K562 (cell line): ENCODE measurements at regions not wholly inside any gene's neighbourhood (a gene's known extent, or its start where the extent isn't known, plus 50 kb on each side); places are given as distances from the start of the nearest gene placed in this dataset.

Source experiments
- ATAC-seq: fragments of 200-7000 bp; cut with Tn5 transposase; 3 replicates; pipeline ENCODE4 v1.9.1; 2020; ENCODE audit warnings: moderate library complexity
- BruUV-seq: library from RNA; stranded (reverse); fragments of 400-500 nt; replicated peaks from 2 replicates; lab custom pipeline; 2021; lab: Mats Ljungman, UMichigan
- CTCF ChIA-PET: fragments of 300-600 bp; formaldehyde crosslinking; extraction: SDS; loops from one replicate; lab custom pipeline; 2021; ENCODE audit warnings: low intra/inter-chr PET ratio; lab: Yijun Ruan, JAX
- POLR2A ChIA-PET: fragments of 300-600, 350-650 bp; sonication (Branson Sonifier 250); formaldehyde crosslinking; extraction: SDS; loops from one replicate; lab custom pipeline; 2021; ENCODE audit warnings: antibody characterized with exemption, inconsistent platforms; lab: Yijun Ruan, JAX
- DNase-seq, 4 experiments: peaks; one replicate each; pipeline versions ENCODE4 v3.0.0 to v3.0.0-alpha.2; 2011 to 2018; ENCODE audit warnings: low spot score in 3 of 4, mixed read lengths in 3 of 4; ENCODE audit errors: extremely low read depth in 1 of 4
- FAIRE-seq: peaks from 2 replicates; lab custom pipeline; 2011; peaks lifted over from hg19 to GRCh38; lab: Jason Lieb, UNC
- H2AFZ ChIP-seq: 2 replicates; pipeline ENCODE4 v1.6.0; 2011; ENCODE audit warnings: low read depth, low read length, control low read depth, inconsistent platforms
- H3K27ac ChIP-seq: fragments of 200-600 bp; 3 replicates; pipeline ENCODE4 v1.8.0; 2011; ENCODE audit warnings: low read depth, mild to moderate bottlenecking, control low read depth, inconsistent platforms, low read length, moderate library complexity, mixed read lengths; ENCODE audit errors: extremely low read depth
- H3K27me3 ChIP-seq, 2 experiments: fragments of 300-600 bp in 1 of 2; 2 replicates in 1 of 2; 3 replicates in 1 of 2; pipeline versions ENCODE4 v1.6.0 to v1.8.0; 2011; ENCODE audit warnings: inconsistent platforms in 2 of 2, low read length in 2 of 2, mild to moderate bottlenecking in 1 of 2, mixed read lengths in 1 of 2, moderate library complexity in 1 of 2; ENCODE audit not compliant: control insufficient read depth in 2 of 2, insufficient read depth in 2 of 2
- H3K36me3 ChIP-seq: fragments of 300-600 bp; 3 replicates; pipeline ENCODE4 v1.8.0; 2011; ENCODE audit warnings: mild to moderate bottlenecking, low read length, inconsistent platforms; ENCODE audit not compliant: control insufficient read depth, insufficient read depth
- H3K4me1 ChIP-seq, 2 experiments: fragments of 200-600 bp in 1 of 2; replicated peaks in 1 of 2; 2 replicates in 1 of 2; 3 replicates in 1 of 2; pipeline versions ENCODE4 v1.5.1 to v1.8.0; 2011; ENCODE audit warnings: inconsistent platforms in 2 of 2, low read length in 2 of 2, mild to moderate bottlenecking in 1 of 2, mixed read lengths in 1 of 2, moderate library complexity in 1 of 2; ENCODE audit not compliant: control insufficient read depth in 2 of 2, insufficient read depth in 2 of 2
- H3K4me2 ChIP-seq: 2 replicates; pipeline ENCODE4 v1.6.1; 2011; ENCODE audit warnings: low read length, control low read depth, inconsistent platforms, mixed read lengths; ENCODE audit not compliant: insufficient read depth
- H3K4me3 ChIP-seq: fragments of 200-600 bp; sonication (generic), shearing (Covaris generic); 2 replicates; pipeline ENCODE4 v1.5.1; 2016; ENCODE audit warnings: control low read depth, inconsistent platforms
- H3K79me2 ChIP-seq: fragments of 200-600 bp; 3 replicates; pipeline ENCODE4 v1.8.0; 2011; ENCODE audit warnings: low read length, inconsistent platforms; ENCODE audit not compliant: control insufficient read depth, insufficient read depth
- H3K9ac ChIP-seq, 2 experiments: 2 replicates each; pipeline versions ENCODE4 v1.6.0 to v1.6.1; 2011; ENCODE audit warnings: low read depth in 2 of 2, low read length in 2 of 2, control low read depth in 1 of 2, inconsistent platforms in 1 of 2, mild to moderate bottlenecking in 1 of 2, mixed read lengths in 1 of 2; ENCODE audit not compliant: insufficient read depth in 1 of 2
- H3K9me1 ChIP-seq: one replicate; pipeline ENCODE4 v1.6.0; 2011; ENCODE audit warnings: inconsistent platforms, mild to moderate bottlenecking, low read length, moderate library complexity; ENCODE audit not compliant: control insufficient read depth, insufficient read depth
- H3K9me3 ChIP-seq: replicated peaks from 2 replicates; pipeline ENCODE4 v1.5.1; 2011; ENCODE audit warnings: low read depth, low read length, inconsistent platforms; ENCODE audit not compliant: control insufficient read depth, insufficient read depth
- H4K20me1 ChIP-seq: replicated peaks from 2 replicates; pipeline ENCODE4 v1.6.1; 2011; ENCODE audit warnings: low read length, inconsistent platforms, mixed read lengths; ENCODE audit not compliant: control insufficient read depth, insufficient read depth
- BCL6 ChIP-seq: fragments of 250-450 bp; sonication (Bioruptor Pico); IDR thresholded peaks from 2 replicates; pipeline ENCODE4 v1.4.0; 2020
- CBX8 ChIP-seq: fragments of 200-600 bp; sonication (generic); IDR thresholded peaks from 2 replicates; pipeline ENCODE4 v1.6.1; 2012; ENCODE audit warnings: borderline replicate concordance, mixed run types, low read depth, mild to moderate bottlenecking, moderate library complexity, mixed read lengths, low read length, control low read depth, inconsistent platforms; ENCODE audit not compliant: poor library complexity, severe bottlenecking; ENCODE audit errors: extremely low read depth
- HMG20B ChIP-seq: fragments of 250-450 bp; sonication (Bioruptor Pico); IDR thresholded peaks from 2 replicates; pipeline ENCODE4 v1.5.0; 2021; ENCODE audit warnings: mild to moderate bottlenecking
- KLF13 ChIP-seq: fragments of 450-650 bp; IDR thresholded peaks from 2 replicates; pipeline ENCODE4 v1.6.1; 2016; ENCODE audit warnings: missing genetic modification characterization, low read depth, mild to moderate bottlenecking, missing compliant biosample characterization, moderate library complexity, borderline replicate concordance
- NCOA4 ChIP-seq: fragments of 450-650 bp; IDR thresholded peaks from 2 replicates; pipeline ENCODE4 v1.6.1; 2018; ENCODE audit warnings: mild to moderate bottlenecking; ENCODE audit not compliant: partially characterized antibody
- NR2C1 ChIP-seq, 2 experiments: fragments of 450-650 bp; IDR thresholded peaks; 2 replicates each; pipeline ENCODE4 v1.6.1; 2017; ENCODE audit warnings: mild to moderate bottlenecking in 2 of 2, antibody characterized with exemption in 1 of 2, inconsistent platforms in 1 of 2, missing compliant biosample characterization in 1 of 2, missing genetic modification characterization in 1 of 2
- PPARD ChIP-seq: fragments of 250-450 bp; sonication (Bioruptor Pico); IDR thresholded peaks from 2 replicates; pipeline ENCODE4 v1.8.0; 2022; ENCODE audit warnings: inconsistent platforms, mild to moderate bottlenecking, moderate library complexity
- WHSC1 ChIP-seq: IDR thresholded peaks from one replicate; pipeline ENCODE4 v1.6.1; 2012; ENCODE audit warnings: low read length, control low read depth, inconsistent platforms
- ZKSCAN3 ChIP-seq: fragments of 250-450 bp; sonication (Bioruptor Pico); IDR thresholded peaks from 2 replicates; pipeline ENCODE4 v1.4.0; 2020
- ZNF146 ChIP-seq: IDR thresholded peaks from one replicate; pipeline ENCODE4 v1.6.1; 2018; ENCODE audit warnings: missing compliant biosample characterization; ENCODE audit not compliant: unreplicated experiment
- ZNF699 ChIP-seq: fragments of 250-450 bp; sonication (Bioruptor Pico); IDR thresholded peaks from 2 replicates; pipeline ENCODE4 v1.8.0; 2021; ENCODE audit warnings: mild to moderate bottlenecking, moderate library complexity; ENCODE audit not compliant: insufficient replicate concordance
- ZZZ3 ChIP-seq: fragments of 450-650 bp; IDR thresholded peaks from 2 replicates; pipeline ENCODE4 v1.6.1; 2016; ENCODE audit warnings: antibody characterized with exemption, mild to moderate bottlenecking, moderate library complexity
- WGBS: fragments of 100-300 bp; shearing (Covaris generic); methylation state at CpG from one replicate; pipeline ENCODE4 v1.1.6; 2016; ENCODE audit warnings: low coverage, mixed read lengths; ENCODE audit not compliant: insufficient coverage; ENCODE audit errors: missing lambda C conversion rate; 5-methylcytosine and 5-hydroxymethylcytosine counted together
- in situ Hi-C: fragments of 300-500 bp; cut with MboI; formaldehyde crosslinking; loops from 4 replicates; pipeline ENCODE4 v1.15.0; 2018; ENCODE audit warnings: inconsistent platforms, mixed read lengths
- intact Hi-C: fragments of 100-400 bp; cut with micrococcal nuclease; formaldehyde crosslinking; loops from 2 replicates; pipeline ENCODE4 v1.14.2; 2022
- TF ChIP-seq, protein P1 (sequence below): sonication (generic); formaldehyde crosslinking; IDR thresholded peaks from 2 replicates; pipeline ENCODE4 v1.8.0; 2022; ENCODE audit warnings: mild to moderate bottlenecking, missing genetic modification reagents
- TF ChIP-seq, protein P2 (sequence below): sonication (generic); formaldehyde crosslinking; IDR thresholded peaks from 2 replicates; pipeline ENCODE4 v1.9.0; 2022; ENCODE audit warnings: mild to moderate bottlenecking, missing genetic modification reagents
- TF ChIP-seq, protein P3 (sequence below): sonication (generic); formaldehyde crosslinking; IDR thresholded peaks from 2 replicates; pipeline ENCODE4 v1.8.0; 2022; ENCODE audit warnings: missing genetic modification reagents, mild to moderate bottlenecking, moderate library complexity, borderline replicate concordance

DNA sequence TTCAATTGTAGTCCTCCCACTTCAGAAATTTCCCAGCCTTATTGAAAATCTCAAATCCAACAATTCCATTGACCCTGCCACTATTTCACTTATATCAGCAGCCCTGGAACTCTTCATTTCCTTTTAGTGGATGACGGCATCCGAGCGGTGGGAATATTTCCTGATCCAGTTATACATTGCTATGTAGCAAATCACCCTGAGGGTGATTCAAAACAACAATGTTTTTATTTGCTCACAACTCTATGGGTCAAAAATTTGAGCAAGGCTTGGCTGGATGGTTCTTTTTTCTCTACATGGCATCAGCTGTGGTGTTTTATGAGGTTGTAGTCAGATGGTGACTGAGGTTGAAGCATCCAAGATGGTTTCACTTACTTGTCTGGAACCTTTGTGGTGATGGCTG is 70.5 kb downstream of the CHST2 start:
- Histone ChIP-seq H3K27ac (no peak overlapping the region), H3K36me3 (no peaks in the 10 kb centered on the region), H3K9me1 (no peaks in the 10 kb centered on the region), H3K4me3 (no peak overlapping the region), H3K9ac (no peak overlapping the region), H3K79me2 (no peaks in the 10 kb centered on the region), H4K20me1 (no peaks in the 10 kb centered on the region), H3K4me1 (peaks cover 0 to 22% of the 10 kb centered on the region in 2 experiments; a peak in 2 of 5 replicates), H2AFZ (no peak overlapping the region), H3K27me3 (no peaks in the 10 kb centered on the region), H3K4me2 (no peak overlapping the region), H3K9me3 (no peaks in the 10 kb centered on the region)
- BruUV-seq, result no TSS peak
- no peak for TF ChIP-seq BCL6
- ChIA-PET POLR2A (no interaction called here), CTCF (no interaction called here)
- intact Hi-C loops (no loop called here), in situ Hi-C loops (no loop called here)
- FAIRE-seq (no peak), ATAC-seq (no peak), DNase-seq (no peak)
- 83% methylated on average over 3 of the region's 3 CpGs for WGBS

DNA sequence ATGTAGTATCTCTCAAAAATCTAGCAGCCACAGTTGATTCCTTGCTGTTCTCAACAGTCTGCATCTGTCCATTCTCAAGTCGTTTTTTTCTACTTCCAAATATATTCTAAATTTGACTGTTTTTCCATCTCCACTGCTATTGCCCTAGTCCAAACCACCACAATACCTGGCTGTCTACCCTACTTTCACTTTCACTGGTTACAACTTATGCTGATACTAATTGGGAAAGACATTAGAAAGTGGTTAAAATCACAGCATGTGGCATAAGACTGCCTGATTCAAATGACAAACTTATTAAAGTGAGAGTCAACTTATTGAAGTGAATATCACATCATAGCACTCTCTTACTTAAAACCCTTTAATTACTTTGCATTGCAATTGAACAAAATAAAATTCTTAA is 72.6 kb downstream of the CHST2 start:
- CTCF ChIA-PET, result no interaction called here
- FAIRE-seq (no peak), DNase-seq (no peak), ATAC-seq (no peak)
- Histone ChIP-seq H3K27me3 (no peaks in the 10 kb centered on the region), H3K4me2 (no peak overlapping the region), H3K79me2 (no peaks in the 10 kb centered on the region), H3K9me3 (no peaks in the 10 kb centered on the region), H4K20me1 (no peaks in the 10 kb centered on the region), H3K36me3 (no peaks in the 10 kb centered on the region), H3K4me3 (no peak overlapping the region), H3K4me1 (peaks cover 0 to 2% of the 10 kb centered on the region in 2 experiments; a peak in 1 of 5 replicates), H3K27ac (no peak overlapping the region), H3K9ac (no peak overlapping the region), H2AFZ (peak overlapping the region; percentile 46), H3K9me1 (no peaks in the 10 kb centered on the region)
- WGBS, result 0% methylated on average over 1 of the region's 1 CpG
- intact Hi-C loops (no loop called here), in situ Hi-C loops (no loop called here)
- no TSS peak for BruUV-seq
- POLR2A ChIA-PET, result interaction anchor here (1.6 kb wide), 1 partner anchor 15 kb away, joined by 4 read pairs; no protein-coding TSS in a partner anchor
- TF ChIP-seq, protein P1, sequence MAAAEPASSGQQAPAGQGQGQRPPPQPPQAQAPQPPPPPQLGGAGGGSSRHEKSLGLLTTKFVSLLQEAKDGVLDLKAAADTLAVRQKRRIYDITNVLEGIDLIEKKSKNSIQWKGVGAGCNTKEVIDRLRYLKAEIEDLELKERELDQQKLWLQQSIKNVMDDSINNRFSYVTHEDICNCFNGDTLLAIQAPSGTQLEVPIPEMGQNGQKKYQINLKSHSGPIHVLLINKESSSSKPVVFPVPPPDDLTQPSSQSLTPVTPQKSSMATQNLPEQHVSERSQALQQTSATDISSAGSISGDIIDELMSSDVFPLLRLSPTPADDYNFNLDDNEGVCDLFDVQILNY (CRISPR knock-in tag), result no peak
- TF ChIP-seq, protein P2, sequence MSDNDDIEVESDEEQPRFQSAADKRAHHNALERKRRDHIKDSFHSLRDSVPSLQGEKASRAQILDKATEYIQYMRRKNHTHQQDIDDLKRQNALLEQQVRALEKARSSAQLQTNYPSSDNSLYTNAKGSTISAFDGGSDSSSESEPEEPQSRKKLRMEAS (CRISPR knock-in tag), result no peak
- TF ChIP-seq ZNF699 (CRISPR knock-in tag), result no peak
- TF ChIP-seq KLF13 (tag), result no peak
- TF ChIP-seq CBX8, result no peak
- no peak for TF ChIP-seq ZZZ3
- no peak for TF ChIP-seq ZNF146 (CRISPR knock-in tag)
- TF ChIP-seq NCOA4, result no peak
- TF ChIP-seq HMG20B, result no peak
- TF ChIP-seq NR2C1 (IDR thresholded peaks at IDR 0.05), result no peak
- TF ChIP-seq NR2C1 (tag; IDR thresholded peaks at IDR 0.05), result no peak
- TF ChIP-seq ZKSCAN3 (CRISPR knock-in tag), result no peak
- TF ChIP-seq PPARD (CRISPR knock-in tag), result no peak
- no peak for TF ChIP-seq WHSC1
- TF ChIP-seq, protein P3, sequence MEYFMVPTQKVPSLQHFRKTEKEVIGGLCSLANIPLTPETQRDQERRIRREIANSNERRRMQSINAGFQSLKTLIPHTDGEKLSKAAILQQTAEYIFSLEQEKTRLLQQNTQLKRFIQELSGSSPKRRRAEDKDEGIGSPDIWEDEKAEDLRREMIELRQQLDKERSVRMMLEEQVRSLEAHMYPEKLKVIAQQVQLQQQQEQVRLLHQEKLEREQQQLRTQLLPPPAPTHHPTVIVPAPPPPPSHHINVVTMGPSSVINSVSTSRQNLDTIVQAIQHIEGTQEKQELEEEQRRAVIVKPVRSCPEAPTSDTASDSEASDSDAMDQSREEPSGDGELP, result no peak
